SH-SY5Y (cell line): ENCODE measurements at regions not wholly inside any gene's neighbourhood (a gene's known extent, or its start where the extent isn't known, plus 50 kb on each side); places are given as distances from the start of the nearest gene placed in this dataset.

ENCODE experiments used
- GATA2 ChIP-seq: IDR thresholded peaks from 2 replicates; pipeline ENCODE4 v1.6.1; 2011; ENCODE audit warnings: mild to moderate bottlenecking, low read depth, low read length
- GATA3 ChIP-seq: IDR thresholded peaks from 2 replicates; pipeline ENCODE4 v1.6.1; 2011; ENCODE audit warnings: low read depth, mild to moderate bottlenecking, low read length, moderate library complexity

GRCh38 chr13:107324416-107325204 lies 756.7 kb upstream of the ARGLU1 start:
- TF ChIP-seq GATA2 (no peak), GATA3 (no peak)

- TF ChIP-seq GATA2 (no peak), GATA3 (no peak)
Observed at GRCh38 chr13:107322228-107322627, 754.3 kb upstream of the ARGLU1 start.

- TF ChIP-seq GATA3, result no peak
- no peak for TF ChIP-seq GATA2
Observed at GRCh38 chr13:107305178-107305577, 737.2 kb upstream of the ARGLU1 start.

GRCh38 chr13:107301724-107302374 lies 733.9 kb upstream of the ARGLU1 start:
- no peak for TF ChIP-seq GATA3
- no peak for TF ChIP-seq GATA2

- TF ChIP-seq GATA2 (no peak), GATA3 (no peak)
Observed at GRCh38 chr13:107299717-107300116, 731.8 kb upstream of the ARGLU1 start.

GRCh38 chr13:107296804-107297203 lies 728.9 kb upstream of the ARGLU1 start:
- TF ChIP-seq GATA2, result no peak
- no peak for TF ChIP-seq GATA3

GRCh38 chr13:107295416-107296140 lies 727.6 kb upstream of the ARGLU1 start:
- TF ChIP-seq GATA2 (no peak), GATA3 (no peak)

GRCh38 chr13:107293924-107294323 lies 726.0 kb upstream of the ARGLU1 start:
- TF ChIP-seq GATA2, result no peak
- no peak for TF ChIP-seq GATA3

GRCh38 chr13:107291875-107292274 lies 723.9 kb upstream of the ARGLU1 start:
- TF ChIP-seq GATA3 (no peak), GATA2 (no peak)

GRCh38 chr13:107289540-107289939 lies 721.6 kb upstream of the ARGLU1 start:
- TF ChIP-seq GATA3 (no peak), GATA2 (no peak)

- no peak for TF ChIP-seq GATA3
- TF ChIP-seq GATA2, result no peak
Observed at GRCh38 chr13:107284173-107284572, 716.2 kb upstream of the ARGLU1 start.

GRCh38 chr13:107277911-107278310 lies 710.0 kb upstream of the ARGLU1 start:
- TF ChIP-seq GATA3 (no peak), GATA2 (no peak)

- TF ChIP-seq GATA2 (no peak), GATA3 (no peak)
Observed at GRCh38 chr13:107276936-107277335, 709.0 kb upstream of the ARGLU1 start.

GRCh38 chr13:107275945-107276614 lies 708.1 kb upstream of the ARGLU1 start:
- no peak for TF ChIP-seq GATA3
- no peak for TF ChIP-seq GATA2
